ENCODE measurements at regions not wholly inside any gene's neighbourhood (a gene's known extent, or its start where the extent isn't known, plus 50 kb on each side); places are given as distances from the start of the nearest gene placed in this dataset.
"Not testable (repeated sequence)": the region's sequence is repeated elsewhere in the genome, so short reads cannot be mapped to it uniquely, and the experiment has no call there.

GRCh38 chr11:97908354-97908753, 1112.4 kb upstream of the CNTN5 start:
- TF ChIP-seq EZH2phosphoT487 (IDR thresholded peaks at IDR 0.05; ENCODE audit: borderline replicate concordance, low read length) = no peak
- TF ChIP-seq CTCF (IDR thresholded peaks at IDR 0.05; ENCODE audit: low read depth, low read length, poor library complexity, severe bottlenecking) = no peak
- no peaks in the 10 kb centered on the region for H3K79me2 ChIP-seq (ENCODE audit: control insufficient read depth, low read length)

GRCh38 chr11:97909614-97910399, 1110.9 kb upstream of the CNTN5 start:
- Histone ChIP-seq H3K9me3 (ENCODE audit: control insufficient read depth, insufficient read depth, low read length) (no peaks in the 10 kb centered on the region), H3K79me2 (ENCODE audit: control insufficient read depth, low read length) (no peaks in the 10 kb centered on the region), H3K4me3 (ENCODE audit: low read length) (no peak overlapping the region), H3K36me3 (ENCODE audit: control insufficient read depth, low read length) (no peaks in the 10 kb centered on the region), H3F3A (ENCODE audit: control insufficient read depth, insufficient read depth) (no peaks in the 10 kb centered on the region), H3K27ac (ENCODE audit: low read depth, low read length) (no peak overlapping the region), H3K4me2 (ENCODE audit: low read length) (no peak overlapping the region), H3K9me2 (replicated peaks; ENCODE audit: control insufficient read depth, low read length) (no peaks in the 10 kb centered on the region), H3K4me1 (ENCODE audit: control insufficient read depth, low read length) (no peaks in the 10 kb centered on the region), H4K20me1 (ENCODE audit: control insufficient read depth, insufficient read depth, low read depth, low read length) (no peaks in the 10 kb centered on the region), H3K27me3 (ENCODE audit: control insufficient read depth, low read length) (no peaks in the 10 kb centered on the region)
- TF ChIP-seq CTCF (IDR thresholded peaks at IDR 0.05; ENCODE audit: low read depth, low read length, poor library complexity, severe bottlenecking) (no peak), EZH2phosphoT487 (IDR thresholded peaks at IDR 0.05; ENCODE audit: borderline replicate concordance, low read length) (no peak)

More at GRCh38 chr11:97908354-97908753, 1112.4 kb upstream of the CNTN5 start:
- Histone ChIP-seq H3K4me3 (ENCODE audit: low read length) (no peak overlapping the region), H3K9me2 (replicated peaks; ENCODE audit: control insufficient read depth, low read length) (no peaks in the 10 kb centered on the region), H4K20me1 (ENCODE audit: control insufficient read depth, insufficient read depth, low read depth, low read length) (no peaks in the 10 kb centered on the region), H3K27ac (ENCODE audit: low read depth, low read length) (no peak overlapping the region), H3K27me3 (ENCODE audit: control insufficient read depth, low read length) (no peaks in the 10 kb centered on the region), H3K36me3 (ENCODE audit: control insufficient read depth, low read length) (no peaks in the 10 kb centered on the region), H3K4me2 (ENCODE audit: low read length) (no peak overlapping the region), H3K4me1 (ENCODE audit: control insufficient read depth, low read length) (no peaks in the 10 kb centered on the region), H3K9me3 (ENCODE audit: control insufficient read depth, insufficient read depth, low read length) (no peaks in the 10 kb centered on the region), H3F3A (ENCODE audit: control insufficient read depth, insufficient read depth) (no peaks in the 10 kb centered on the region)

- Histone ChIP-seq H3F3A (ENCODE audit: control insufficient read depth, insufficient read depth) (no peaks in the 10 kb centered on the region), H3K27me3 (ENCODE audit: control insufficient read depth, low read length) (no peaks in the 10 kb centered on the region), H4K20me1 (ENCODE audit: control insufficient read depth, insufficient read depth, low read depth, low read length) (no peaks in the 10 kb centered on the region), H3K4me2 (ENCODE audit: low read length) (no peak overlapping the region), H3K4me3 (ENCODE audit: low read length) (no peak overlapping the region), H3K79me2 (ENCODE audit: control insufficient read depth, low read length) (no peaks in the 10 kb centered on the region), H3K36me3 (ENCODE audit: control insufficient read depth, low read length) (no peaks in the 10 kb centered on the region), H3K9me2 (replicated peaks; ENCODE audit: control insufficient read depth, low read length) (no peaks in the 10 kb centered on the region), H3K27ac (ENCODE audit: low read depth, low read length) (no peak overlapping the region), H3K4me1 (ENCODE audit: control insufficient read depth, low read length) (no peaks in the 10 kb centered on the region), H3K9me3 (ENCODE audit: control insufficient read depth, insufficient read depth, low read length) (no peaks in the 10 kb centered on the region)
- TF ChIP-seq CTCF (IDR thresholded peaks at IDR 0.05; ENCODE audit: low read depth, low read length, poor library complexity, severe bottlenecking) (no peak), EZH2phosphoT487 (IDR thresholded peaks at IDR 0.05; ENCODE audit: borderline replicate concordance, low read length) (no peak)
Measured at GRCh38 chr11:97912629-97913028, 1108.1 kb upstream of the CNTN5 start.

- not testable (repeated sequence) for H3K27me3 ChIP-seq (ENCODE audit: control insufficient read depth, low read length); H3K9me3 ChIP-seq (ENCODE audit: control insufficient read depth, insufficient read depth, low read length); H3K9me2 ChIP-seq (replicated peaks; ENCODE audit: control insufficient read depth, low read length); H3K4me2 ChIP-seq (ENCODE audit: low read length); H4K20me1 ChIP-seq (ENCODE audit: control insufficient read depth, insufficient read depth, low read depth, low read length); H3K27ac ChIP-seq (ENCODE audit: low read depth, low read length); H3K4me3 ChIP-seq (ENCODE audit: low read length); H3K36me3 ChIP-seq (ENCODE audit: control insufficient read depth, low read length); H3K79me2 ChIP-seq (ENCODE audit: control insufficient read depth, low read length); H3K4me1 ChIP-seq (ENCODE audit: control insufficient read depth, low read length); H3F3A ChIP-seq (ENCODE audit: control insufficient read depth, insufficient read depth)
Measured at GRCh38 chr11:97922933-97923332, 1097.8 kb upstream of the CNTN5 start.
